ENCODE measurements at regions not wholly inside any gene's neighbourhood (a gene's known extent, or its start where the extent isn't known, plus 50 kb on each side); places are given as distances from the start of the nearest gene placed in this dataset.
A peak's percentile ranks its signal among the peaks of the same experiment; 100 is the strongest.

DNA sequence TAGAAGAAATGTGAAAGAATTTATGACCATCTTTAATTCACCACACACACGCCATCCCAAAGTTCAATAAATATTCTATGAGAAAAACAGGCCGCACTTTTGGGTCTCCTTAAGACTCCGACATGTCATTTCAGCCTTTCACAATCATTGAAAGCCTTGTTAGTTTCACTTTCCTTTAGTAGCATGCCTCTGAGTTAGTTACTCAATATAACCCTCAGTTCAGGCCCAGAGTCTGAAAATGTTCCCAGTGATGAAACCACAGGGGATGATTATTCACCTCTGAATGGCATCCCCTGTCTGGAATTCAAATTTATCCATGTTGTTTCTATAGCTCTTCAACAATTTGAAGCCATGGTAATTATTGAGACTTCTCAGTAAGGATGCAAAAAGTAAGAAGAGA, 278.1 kb upstream of the NRP1 start:
- no peak for DNase-seq (ENCODE audit: low read depth, low spot score)

DNA sequence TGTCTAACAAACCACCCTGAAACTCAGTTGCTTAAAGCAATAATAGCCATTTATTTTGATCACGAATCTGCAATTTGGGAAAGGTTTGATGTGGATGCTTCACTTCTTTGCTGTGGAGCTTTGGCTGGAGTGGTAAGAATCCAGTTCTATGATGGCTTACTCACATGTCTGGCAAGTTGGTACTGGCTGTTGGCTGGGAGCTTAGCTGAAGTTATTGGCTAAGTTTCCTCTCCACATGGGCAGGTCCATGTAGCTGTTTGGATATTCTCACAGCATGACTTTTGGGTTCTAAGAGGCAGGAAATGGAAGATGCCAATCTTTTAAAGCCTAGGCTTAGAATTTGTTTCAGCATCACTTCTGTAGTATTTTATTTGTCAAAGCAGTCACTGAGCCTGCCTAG, 277.6 kb upstream of the NRP1 start:
- no peak for DNase-seq (ENCODE audit: low read depth, low spot score)

DNA sequence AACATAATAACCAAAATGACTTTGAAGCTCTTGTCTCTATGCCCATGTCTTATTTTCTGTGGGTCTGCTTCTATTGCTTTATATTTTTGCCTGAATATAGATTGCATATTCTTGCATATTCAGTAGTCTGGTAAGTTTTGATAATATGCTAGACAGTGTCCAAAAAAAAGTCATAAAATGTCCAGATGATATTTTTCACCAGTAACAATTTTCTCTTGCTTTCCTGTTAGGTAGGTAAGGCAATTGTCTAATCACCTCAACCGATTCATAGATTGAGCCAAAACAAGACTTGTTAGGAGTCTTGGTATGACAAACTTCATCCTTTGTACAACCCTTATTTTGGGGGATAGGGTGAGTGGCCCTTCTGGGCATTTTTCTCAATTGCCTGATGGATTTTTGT, 277.0 kb upstream of the NRP1 start:
- no peak for DNase-seq (ENCODE audit: low read depth, low spot score)

DNA sequence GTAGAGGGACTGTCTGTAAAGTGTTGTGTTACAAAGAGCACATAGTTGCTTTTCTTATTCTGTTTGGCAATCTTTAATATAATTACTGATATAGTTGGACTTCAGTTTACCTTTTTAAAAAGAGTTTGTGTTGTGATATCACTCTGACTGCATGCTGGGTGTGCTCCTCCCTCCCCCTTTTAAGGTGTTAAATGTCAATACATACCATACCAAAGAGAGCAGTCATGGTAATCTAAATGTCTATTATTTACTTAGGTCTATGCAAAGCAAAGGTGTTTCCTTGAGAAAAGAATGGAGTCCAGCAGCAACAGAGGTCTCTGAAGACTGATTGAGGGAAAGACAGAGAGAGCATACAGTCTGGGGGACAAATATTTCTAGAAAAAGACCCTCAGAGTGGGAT, 275.1 kb upstream of the NRP1 start:
- DNase-seq (ENCODE audit: low read depth, low spot score): no peak

DNA sequence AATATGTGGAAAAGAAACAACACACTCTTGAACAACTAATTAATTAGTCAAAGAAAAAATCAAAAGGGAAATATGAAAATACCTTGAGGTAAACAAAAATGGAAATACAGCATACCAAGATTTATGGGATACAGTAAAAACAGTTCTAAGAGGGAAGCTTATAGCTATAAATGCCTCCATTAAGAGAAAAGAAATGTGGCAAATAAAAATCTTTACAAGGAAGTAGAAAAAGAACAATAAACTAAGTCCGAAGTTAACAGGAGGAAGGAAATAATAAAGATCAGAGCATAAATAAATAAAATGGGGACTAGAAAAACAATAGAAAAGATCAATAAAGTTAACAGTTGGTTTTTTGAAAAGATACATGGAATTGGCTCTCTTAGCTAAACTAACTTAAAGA, 267.8 kb upstream of the NRP1 start:
- no peak for DNase-seq (ENCODE audit: low read depth, low spot score)

DNA sequence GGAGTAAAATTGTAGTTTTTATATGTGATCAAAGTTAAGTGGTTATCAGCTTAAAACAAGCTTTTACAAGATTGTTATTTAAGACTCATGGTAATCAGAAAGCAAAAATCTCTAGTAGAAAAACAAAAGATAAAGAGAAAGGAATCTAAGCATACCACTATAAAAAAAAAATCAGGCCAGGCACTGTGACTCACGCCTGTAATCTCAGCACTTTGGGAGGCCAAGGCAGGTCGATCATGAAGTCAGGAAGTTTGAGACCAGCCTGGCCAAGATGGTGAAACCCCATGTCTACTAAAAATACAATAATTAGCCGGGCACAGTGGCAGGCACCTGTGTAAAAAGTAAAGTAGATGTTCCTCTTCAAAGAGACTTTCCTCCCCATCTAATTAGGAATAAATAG, 265.9 kb upstream of the NRP1 start:
- DNase-seq (ENCODE audit: low read depth, low spot score): no peak

DNA sequence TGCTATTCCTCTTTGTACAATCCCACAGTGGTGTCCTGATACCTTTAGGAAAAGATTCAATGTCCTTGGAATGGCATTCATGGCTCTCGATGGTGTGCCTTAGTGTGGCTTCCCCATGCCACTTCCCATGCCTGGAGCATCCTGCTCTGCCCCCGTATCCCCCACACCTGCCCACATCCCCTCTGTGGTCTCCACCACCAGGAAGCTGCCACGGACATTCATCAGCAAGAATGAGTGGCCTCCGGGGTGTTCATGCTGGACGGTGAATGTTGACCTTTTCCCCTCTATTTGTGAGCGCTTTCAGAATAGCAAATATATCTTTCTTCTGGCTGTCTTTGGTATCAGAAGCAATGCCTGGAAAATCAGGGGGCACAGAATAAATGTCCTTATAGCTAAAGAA, 262.0 kb upstream of the NRP1 start:
- DNase-seq (ENCODE audit: low read depth, low spot score): no peak

DNA sequence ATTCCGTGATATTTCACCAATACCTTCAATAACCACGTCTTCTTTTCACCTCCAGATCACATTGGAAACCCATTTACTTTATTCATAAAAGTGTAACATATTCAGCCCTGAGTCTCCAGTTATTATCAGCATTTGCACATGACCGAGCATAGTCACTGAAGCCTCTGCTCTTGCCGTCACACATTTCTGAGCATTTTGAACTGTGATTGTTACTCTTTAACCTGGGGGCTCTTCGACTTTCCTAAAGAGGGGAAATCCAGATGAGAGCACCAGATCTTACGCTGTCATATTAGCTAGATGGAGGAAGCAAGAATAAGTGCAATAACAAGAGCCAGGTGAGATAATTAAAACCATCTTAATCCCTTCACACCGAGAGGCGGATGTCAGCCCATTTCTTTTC, 260.0 kb upstream of the NRP1 start:
- DNase-seq (ENCODE audit: low read depth, low spot score): no peak

DNA sequence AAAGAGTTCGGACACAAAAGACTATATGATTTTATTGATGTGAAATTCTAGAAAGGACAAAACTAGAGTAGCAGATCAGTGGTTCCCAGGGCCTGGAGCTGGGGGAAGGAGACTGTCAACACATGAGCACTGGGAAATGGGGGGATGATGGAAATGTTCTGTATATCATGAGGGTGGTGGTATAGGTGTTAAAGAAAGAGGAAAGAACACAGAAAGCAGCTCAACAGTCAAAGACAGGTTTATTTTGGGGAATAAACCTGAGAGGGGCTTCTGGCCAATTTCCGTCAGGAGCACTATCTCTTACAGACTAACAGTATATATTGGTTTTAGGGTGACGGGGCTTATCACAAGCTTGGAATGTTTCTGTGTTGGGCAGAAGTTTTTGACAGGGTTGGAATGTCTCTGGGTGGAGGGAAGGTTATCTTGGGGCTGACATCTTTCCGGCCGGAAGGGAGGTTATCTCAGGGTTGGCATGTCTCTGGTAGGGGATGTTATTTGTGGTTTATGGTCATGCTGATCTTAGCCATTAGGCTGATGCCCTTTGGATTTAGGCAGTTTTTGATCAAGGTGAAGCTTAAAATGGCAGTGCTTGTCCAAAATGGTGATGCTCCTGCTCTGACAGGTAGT, 254.6 kb upstream of the NRP1 start:
- DNase-seq (ENCODE audit: low read depth, low spot score): no peak

DNA sequence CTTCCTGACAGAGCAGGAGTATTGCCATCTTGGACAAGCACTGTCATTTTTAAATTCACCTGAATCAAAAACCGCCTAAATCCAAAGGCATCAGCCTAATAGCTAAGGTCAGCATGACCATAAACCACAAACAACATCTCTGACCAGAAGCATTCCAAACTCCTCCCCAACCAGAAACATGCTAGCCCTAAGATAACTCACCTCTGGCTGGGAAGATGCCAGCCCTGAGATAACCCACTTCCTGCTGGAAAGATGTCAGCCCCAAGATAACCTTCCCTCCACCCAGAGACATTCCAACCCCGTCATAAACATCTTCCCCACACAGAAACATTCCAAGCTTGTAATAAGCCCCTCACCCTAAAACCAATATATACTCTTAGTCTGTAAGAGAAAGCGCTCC, 250.1 kb upstream of the NRP1 start:
- peak; percentile 25 for DNase-seq (ENCODE audit: low read depth, low spot score)

DNA sequence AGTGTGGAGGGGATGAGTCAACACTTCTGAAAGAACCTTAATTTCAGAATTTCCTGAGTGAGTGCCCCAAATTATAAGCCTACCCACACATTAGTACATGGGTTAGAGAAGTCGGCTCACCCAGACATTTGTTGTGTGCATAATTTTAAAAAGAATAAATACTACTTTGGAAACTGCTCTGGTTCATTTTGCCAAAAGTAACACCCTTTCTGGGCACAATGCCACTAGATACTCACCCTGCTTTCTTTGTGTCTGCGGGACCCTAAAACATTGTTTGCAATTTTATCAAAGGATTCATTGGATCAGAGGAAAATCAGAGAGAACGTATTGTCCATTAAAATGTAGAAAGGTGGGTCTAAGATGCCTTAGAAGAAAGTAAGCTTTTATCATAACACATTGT, 245.5 kb upstream of the NRP1 start:
- DNase-seq (ENCODE audit: low read depth, low spot score): no peak

DNA sequence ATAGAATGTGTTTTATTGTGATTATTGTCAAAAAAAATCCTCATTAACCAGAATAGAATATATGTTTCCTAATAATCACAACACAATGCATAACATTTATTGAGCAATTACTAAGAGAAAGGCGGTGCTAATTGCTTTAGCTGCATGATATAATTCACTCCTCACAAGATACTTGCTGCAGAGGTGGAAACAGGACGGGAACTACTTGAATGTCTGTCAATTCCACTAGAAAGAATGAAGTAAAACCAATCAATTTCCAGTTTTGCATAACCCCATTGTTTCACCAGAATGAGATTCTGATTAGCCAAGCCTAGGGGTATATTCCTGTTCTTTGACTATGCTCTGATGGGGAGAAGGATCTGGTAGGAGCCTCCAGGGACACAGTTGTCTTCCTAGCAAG, 239.1 kb upstream of the NRP1 start:
- no peak for DNase-seq (ENCODE audit: low read depth, low spot score)

DNA sequence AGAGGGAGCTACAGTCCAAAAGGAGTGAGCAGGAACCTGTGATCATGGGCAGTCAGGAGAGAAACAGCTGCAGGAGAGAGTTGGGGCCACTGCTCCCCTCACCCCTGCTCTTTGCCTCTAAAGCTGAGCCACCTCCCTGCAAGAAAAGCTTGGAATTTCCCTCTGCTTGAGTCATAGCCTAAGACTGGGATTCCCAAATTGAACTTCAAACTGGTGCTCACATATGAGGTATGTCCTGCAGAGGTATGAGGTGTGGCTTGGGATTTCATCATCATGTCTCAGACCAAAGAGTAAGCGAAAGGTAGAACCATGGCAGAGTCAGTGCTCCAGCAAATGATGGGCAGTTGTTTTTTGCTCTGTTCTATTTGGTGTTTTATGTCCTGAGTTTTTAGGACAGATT, 237.1 kb upstream of the NRP1 start:
- no peak for DNase-seq (ENCODE audit: low read depth, low spot score)

DNA sequence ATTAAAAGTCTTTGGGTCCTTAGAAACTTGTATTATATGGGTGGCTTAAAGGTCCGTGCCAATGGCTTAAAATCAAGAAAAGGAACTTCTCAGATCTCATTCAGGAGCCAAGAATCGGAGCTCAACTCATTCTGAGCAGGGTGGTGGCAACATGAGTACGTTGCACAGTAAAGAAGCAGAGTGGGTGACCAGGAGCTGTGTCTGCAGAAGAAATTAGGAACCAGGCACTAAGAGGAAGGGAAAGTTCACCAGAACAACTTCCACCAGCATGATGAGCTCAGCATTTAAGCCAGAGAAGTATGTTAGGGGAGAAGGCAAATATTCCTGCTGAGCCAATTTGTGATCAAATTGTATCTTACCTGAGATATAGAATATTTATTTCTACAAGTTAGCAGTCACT, 236.0 kb upstream of the NRP1 start:
- no peak for DNase-seq (ENCODE audit: low read depth, low spot score)

DNA sequence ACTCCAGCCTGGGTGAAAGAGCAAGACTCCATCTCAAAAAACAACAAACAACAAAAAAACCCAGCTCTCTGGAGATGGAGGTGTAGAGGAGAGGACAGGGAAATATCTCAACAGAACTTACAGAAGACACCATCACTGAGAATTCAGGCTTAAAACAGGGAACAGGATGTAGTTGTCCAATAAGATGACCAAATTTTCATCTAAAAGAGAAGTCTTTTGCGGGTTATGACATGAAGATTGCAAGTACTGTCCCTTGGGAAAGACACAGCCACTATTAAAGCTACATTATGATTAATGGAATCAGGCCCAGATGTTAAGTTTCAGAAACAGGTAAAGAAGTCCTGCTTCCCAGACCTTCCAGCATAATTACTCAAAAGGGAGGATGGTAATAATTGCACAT, 235.2 kb upstream of the NRP1 start:
- DNase-seq (ENCODE audit: low read depth, low spot score): no peak

DNA sequence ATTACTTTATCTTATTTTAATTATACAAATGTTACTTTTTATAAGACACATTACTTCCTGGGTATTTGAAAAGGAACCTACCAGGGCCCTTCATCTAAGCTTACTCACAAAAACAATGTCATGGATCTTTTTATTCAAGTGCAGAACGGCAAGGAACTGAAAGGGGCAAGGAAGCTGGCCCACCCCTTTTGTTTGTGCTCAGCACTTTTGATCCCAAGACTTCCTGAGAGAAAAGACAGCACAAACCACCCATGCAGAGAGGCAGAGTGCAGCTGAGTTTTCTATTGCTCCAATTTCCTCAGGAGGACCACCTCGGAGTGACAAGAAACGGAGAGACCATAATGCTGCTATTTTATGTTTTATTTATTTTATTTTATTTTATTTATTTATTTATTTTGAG, 232.0 kb upstream of the NRP1 start:
- DNase-seq (ENCODE audit: low read depth, low spot score): peak; percentile 20

DNA sequence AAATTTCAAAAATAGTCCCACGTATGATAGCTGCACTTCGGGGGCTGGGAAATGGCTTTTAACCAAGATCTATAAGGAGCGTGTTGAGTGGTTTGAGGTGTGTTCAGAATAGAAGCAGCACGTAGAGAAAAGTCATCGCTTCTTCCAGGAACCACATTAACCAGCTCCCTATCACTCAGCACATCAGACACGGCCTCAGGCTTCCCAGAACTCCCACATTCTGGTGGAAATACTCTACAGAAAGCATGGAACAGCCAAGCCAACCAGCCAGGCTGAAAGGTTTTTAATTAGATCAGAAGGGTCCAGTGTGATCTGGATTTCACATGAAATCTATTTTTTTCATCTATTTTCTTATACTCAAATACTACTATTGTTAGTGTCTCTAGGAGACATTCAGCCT, 231.5 kb upstream of the NRP1 start:
- DNase-seq (ENCODE audit: low read depth, low spot score): peak; percentile 72

DNA sequence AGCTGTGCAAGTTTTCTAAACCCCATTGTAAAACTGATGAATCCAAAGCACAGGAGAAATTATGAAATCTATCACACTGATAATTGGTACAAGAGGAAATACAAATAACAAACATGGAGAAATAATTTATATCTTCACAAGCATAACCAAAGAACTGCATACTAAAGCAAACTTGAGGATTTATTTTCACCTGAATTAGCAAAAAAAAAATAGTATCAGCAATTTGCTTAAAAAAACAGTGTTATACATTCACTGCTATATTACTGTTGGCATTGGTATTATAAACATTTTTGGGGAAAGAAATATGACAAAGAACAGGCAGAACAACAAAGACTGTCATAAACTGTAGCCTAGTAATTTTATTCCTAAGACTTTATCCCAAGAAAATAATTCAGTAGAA, 230.8 kb upstream of the NRP1 start:
- no peak for DNase-seq (ENCODE audit: low read depth, low spot score)

DNA sequence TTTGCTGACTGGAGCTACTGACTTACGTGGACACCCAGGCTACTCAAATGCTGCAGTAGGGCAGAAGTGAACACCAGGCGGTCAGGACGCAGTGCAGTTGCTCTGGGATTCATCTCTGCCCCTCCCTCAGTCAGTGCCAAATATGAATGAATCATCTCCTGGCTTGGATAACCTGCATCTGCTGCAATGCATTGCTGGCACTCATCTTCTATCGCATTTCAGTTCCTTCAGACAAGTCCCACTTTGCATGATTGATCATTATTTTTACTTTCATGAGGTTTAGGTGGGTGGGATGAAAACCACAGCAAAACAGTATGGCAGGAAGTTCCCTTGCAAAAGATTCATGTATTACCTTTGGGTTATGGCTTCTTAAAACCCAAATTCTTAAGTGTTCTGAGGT, 224.6 kb upstream of the NRP1 start:
- no peak for DNase-seq (ENCODE audit: low read depth, low spot score)

DNA sequence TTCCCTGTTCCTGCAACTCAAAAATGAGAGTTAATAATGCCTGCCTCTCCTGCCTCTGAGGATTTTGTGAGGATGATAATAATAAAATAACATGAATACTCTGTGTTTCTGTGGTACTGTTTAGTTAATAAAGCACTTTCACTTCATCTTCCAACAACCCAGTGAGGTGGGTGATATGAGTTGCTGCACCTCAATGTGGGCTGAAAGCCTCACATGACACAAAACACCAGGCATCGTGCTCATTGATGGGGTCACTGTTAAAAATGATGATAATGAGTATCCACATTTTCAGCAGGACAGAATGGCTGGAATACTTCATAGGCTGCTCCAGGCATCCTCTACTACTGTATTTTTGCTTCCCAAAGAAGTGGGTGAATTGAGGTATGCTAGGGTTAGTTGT, 222.8 kb upstream of the NRP1 start:
- no peak for DNase-seq (ENCODE audit: low read depth, low spot score)

DNA sequence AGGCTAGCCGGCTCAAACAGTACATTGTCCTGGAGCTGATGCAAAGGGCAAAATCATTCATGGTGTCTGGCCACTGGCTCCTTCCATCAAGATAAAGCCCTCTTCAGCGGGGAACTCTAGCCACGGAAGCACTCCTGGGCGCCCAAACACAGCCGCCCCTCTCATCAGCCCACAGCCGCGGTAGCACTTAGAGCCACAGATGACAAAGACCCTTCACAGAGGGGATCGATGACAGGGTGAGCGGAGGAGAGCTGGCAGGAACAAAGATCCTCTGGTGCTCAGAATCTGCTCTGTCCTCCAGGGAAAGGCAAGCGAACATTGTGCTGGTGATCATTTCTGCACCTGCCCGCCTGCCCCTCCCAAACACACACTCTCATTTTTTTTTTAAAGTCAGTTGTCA, 222.2 kb upstream of the NRP1 start:
- no peak for DNase-seq (ENCODE audit: low read depth, low spot score)

DNA sequence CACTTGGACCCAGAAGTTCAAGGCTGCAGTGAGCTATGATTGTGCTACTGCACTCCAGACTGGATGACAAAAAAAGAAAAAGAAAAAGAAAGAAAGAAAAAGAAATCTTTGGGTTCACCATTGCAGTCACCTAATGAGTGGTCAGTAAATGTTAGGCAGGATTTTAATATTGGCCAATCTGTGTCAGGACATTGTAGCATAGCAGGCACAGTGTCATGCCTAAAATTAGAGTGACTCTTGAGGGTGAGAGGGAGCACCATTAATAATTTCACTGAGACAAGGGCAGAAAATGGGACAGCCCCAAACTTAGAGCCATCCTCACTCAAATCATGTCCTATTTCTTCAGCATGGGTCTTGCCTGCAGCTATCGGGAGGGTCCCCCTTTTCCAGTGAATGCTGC, 221.6 kb upstream of the NRP1 start:
- DNase-seq (ENCODE audit: low read depth, low spot score): no peak

DNA sequence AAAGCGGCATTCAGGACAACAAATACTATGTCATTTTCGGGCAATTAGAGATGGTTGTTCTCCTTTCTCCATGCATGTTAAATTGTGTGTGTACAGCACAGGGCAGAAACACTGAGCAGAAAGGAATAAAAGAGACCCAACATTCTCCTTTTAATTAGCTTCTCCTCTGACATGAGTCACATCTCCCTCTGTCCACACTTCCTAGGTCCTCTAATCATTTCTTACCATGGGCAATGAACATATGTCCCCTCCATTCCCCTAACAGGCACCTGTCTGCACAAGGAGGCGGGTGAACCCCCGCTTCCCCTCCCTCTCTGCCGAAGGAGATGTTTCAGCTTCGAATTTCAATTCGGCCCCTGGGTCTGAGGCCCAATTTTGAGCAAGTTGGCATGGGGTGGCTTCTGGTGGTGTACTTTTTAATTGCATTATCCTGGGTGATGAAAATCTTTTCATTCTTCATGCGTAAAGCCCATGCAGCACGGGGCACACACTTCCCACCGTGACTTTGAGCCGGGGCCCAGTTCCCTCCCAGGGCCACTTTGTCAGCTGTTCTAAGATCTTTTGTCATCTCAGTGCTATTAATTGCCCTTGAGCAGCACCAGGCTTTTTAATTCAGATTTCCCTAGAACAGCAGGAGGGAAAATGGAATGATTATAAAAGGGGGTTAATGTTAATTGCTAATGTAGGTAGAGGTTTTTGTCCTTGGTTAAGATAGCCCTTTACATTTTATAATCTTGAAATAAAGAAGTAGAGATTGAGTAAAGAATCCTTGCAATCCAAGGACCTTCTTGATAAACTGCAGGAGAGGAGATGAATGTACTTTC, 219.5 kb upstream of the NRP1 start:
- DNase-seq (ENCODE audit: low read depth, low spot score): no peak

DNA sequence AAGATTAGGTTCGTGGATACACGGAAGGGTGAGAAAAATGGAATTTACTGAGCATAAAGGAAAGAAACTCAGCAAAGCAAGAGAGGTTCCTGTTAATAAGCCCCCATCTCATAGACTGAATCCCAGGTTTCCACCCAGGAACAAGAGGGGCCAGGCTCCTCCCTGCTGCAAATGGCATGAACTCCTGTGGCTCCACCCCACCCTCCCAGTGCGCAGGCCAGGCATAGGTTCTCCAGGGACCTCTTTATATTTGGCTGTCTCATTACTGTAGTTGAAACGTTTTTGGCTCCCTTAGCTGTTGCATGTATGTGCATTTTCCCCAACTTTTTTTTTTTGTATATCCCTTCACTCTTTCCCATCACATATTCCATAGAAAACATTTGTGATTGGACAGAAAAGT, 217.8 kb upstream of the NRP1 start:
- DNase-seq (ENCODE audit: low read depth, low spot score): no peak

Data from ELF-1 (cell line).